ENCODE measurements at regions not wholly inside any gene's neighbourhood (a gene's known extent, or its start where the extent isn't known, plus 50 kb on each side); places are given as distances from the start of the nearest gene placed in this dataset.

- Histone ChIP-seq H3K4me3 (ENCODE audit: low read length in 2 of 2) (no peak overlapping the region), H2BK5ac (ENCODE audit: low read length) (no peak overlapping the region), H2BK12ac (ENCODE audit: low read length) (no peak overlapping the region), H2BK120ac (ENCODE audit: low read depth, low read length) (no peak overlapping the region), H3K9ac (ENCODE audit: low read depth, low read length, poor library complexity) (no peak overlapping the region), H3K23ac (ENCODE audit: low read depth, low read length, poor library complexity) (no peak overlapping the region), H3K4me1 (ENCODE audit: control insufficient read depth in 2 of 2, insufficient read depth in 1 of 2, low read depth in 1 of 2, low read length in 2 of 2) (no peaks in the 10 kb centered on the region), H3K4me2 (ENCODE audit: insufficient read depth, low read length, poor library complexity, severe bottlenecking) (no peak overlapping the region), H3K4ac (ENCODE audit: low read length) (no peak overlapping the region), H2BK15ac (ENCODE audit: low read length) (no peak overlapping the region), H4K91ac (ENCODE audit: low read depth, low read length, poor library complexity) (no peak overlapping the region), H2AK5ac (ENCODE audit: low read depth, low read length) (no peak overlapping the region), H3K18ac (ENCODE audit: low read length) (no peak overlapping the region), H3K27me3 (ENCODE audit: control insufficient read depth in 3 of 3, insufficient read depth in 3 of 3, low read depth in 1 of 3, low read length in 3 of 3) (peaks cover 0 to 1% (median 0%) of the 10 kb centered on the region in 3 experiments), H3K27ac (replicated peaks; ENCODE audit: low read length) (no peak overlapping the region), H3K79me1 (ENCODE audit: low read depth, low read length) (no peaks in the 10 kb centered on the region), H2AFZ (ENCODE audit: low read length) (no peak overlapping the region), H4K8ac (ENCODE audit: low read depth, low read length) (no peak overlapping the region), H3K14ac (ENCODE audit: low read length) (no peak overlapping the region), H3K9me3 (replicated peaks in 1 of 2; ENCODE audit: control insufficient read depth in 2 of 2, insufficient read depth in 1 of 2, low read depth in 1 of 2, low read length in 2 of 2) (no peaks in the 10 kb centered on the region), H3K36me3 (replicated peaks in 1 of 2; ENCODE audit: control insufficient read depth in 2 of 2, insufficient read depth in 2 of 2, low read length in 2 of 2) (no peaks in the 10 kb centered on the region)
- WGBS, 2 donors (ENCODE audit: extremely low coverage in 2 of 2, insufficient read length in 2 of 2, insufficient replicate concordance in 1 of 2) = no CpG with 5 or more reads among the region's 2 CpGs
- DNase-seq (ENCODE audit: low spot score) = no peak
These were observed 433.1 kb downstream of the NPHP4 start for GRCh38 chr1:5559078-5559477.

GRCh38 chr1:5555853-5556252, 436.4 kb downstream of the NPHP4 start:
- no peak overlapping the region for H3K9ac ChIP-seq (ENCODE audit: low read depth, low read length, poor library complexity)
- H2BK15ac ChIP-seq (ENCODE audit: low read length) = no peak overlapping the region
- peaks cover 0 to 2% of the 10 kb centered on the region in 2 donors for H3K9me3 ChIP-seq (replicated peaks in 1 of 2; ENCODE audit: control insufficient read depth in 2 of 2, insufficient read depth in 1 of 2, low read depth in 1 of 2, low read length in 2 of 2)
- H4K91ac ChIP-seq (ENCODE audit: low read depth, low read length, poor library complexity) = no peak overlapping the region
- no peaks in the 10 kb centered on the region for H3K27me3 ChIP-seq (ENCODE audit: control insufficient read depth in 3 of 3, insufficient read depth in 3 of 3, low read depth in 1 of 3, low read length in 3 of 3)
- no CpG with 5 or more reads among the region's 9 CpGs for WGBS, 2 donors (ENCODE audit: extremely low coverage in 2 of 2, insufficient read length in 2 of 2, insufficient replicate concordance in 1 of 2)
- no peak overlapping the region for H3K27ac ChIP-seq (replicated peaks; ENCODE audit: low read length)
- DNase-seq (ENCODE audit: low spot score) = no peak
- no peak overlapping the region for H2AFZ ChIP-seq (ENCODE audit: low read length)
- H3K36me3 ChIP-seq (replicated peaks in 1 of 2; ENCODE audit: control insufficient read depth in 2 of 2, insufficient read depth in 2 of 2, low read length in 2 of 2) = no peaks in the 10 kb centered on the region
- no peaks in the 10 kb centered on the region for H3K4me1 ChIP-seq (ENCODE audit: control insufficient read depth in 2 of 2, insufficient read depth in 1 of 2, low read depth in 1 of 2, low read length in 2 of 2)
- H2BK5ac ChIP-seq (ENCODE audit: low read length) = no peak overlapping the region
- H3K79me1 ChIP-seq (ENCODE audit: low read depth, low read length) = no peaks in the 10 kb centered on the region
- H2BK120ac ChIP-seq (ENCODE audit: low read depth, low read length) = no peak overlapping the region
- H2BK12ac ChIP-seq (ENCODE audit: low read length) = no peak overlapping the region
- no peak overlapping the region for H3K23ac ChIP-seq (ENCODE audit: low read depth, low read length, poor library complexity)
- no peak overlapping the region for H3K4me3 ChIP-seq (ENCODE audit: low read length in 2 of 2)
- H2AK5ac ChIP-seq (ENCODE audit: low read depth, low read length) = no peak overlapping the region
- H4K8ac ChIP-seq (ENCODE audit: low read depth, low read length) = no peak overlapping the region
- no peak overlapping the region for H3K4me2 ChIP-seq (ENCODE audit: insufficient read depth, low read length, poor library complexity, severe bottlenecking)
- no peak overlapping the region for H3K18ac ChIP-seq (ENCODE audit: low read length)
- no peak overlapping the region for H3K4ac ChIP-seq (ENCODE audit: low read length)
- H3K14ac ChIP-seq (ENCODE audit: low read length) = no peak overlapping the region

- Histone ChIP-seq H3K9ac (ENCODE audit: low read depth, low read length, poor library complexity) (no peak overlapping the region), H2AK5ac (ENCODE audit: low read depth, low read length) (no peak overlapping the region), H2BK120ac (ENCODE audit: low read depth, low read length) (no peak overlapping the region), H4K8ac (ENCODE audit: low read depth, low read length) (no peak overlapping the region), H2AFZ (ENCODE audit: low read length) (no peak overlapping the region), H4K91ac (ENCODE audit: low read depth, low read length, poor library complexity) (no peak overlapping the region), H3K18ac (ENCODE audit: low read length) (no peak overlapping the region), H3K79me1 (ENCODE audit: low read depth, low read length) (no peaks in the 10 kb centered on the region), H3K4me1 (ENCODE audit: control insufficient read depth in 2 of 2, insufficient read depth in 1 of 2, low read depth in 1 of 2, low read length in 2 of 2) (no peaks in the 10 kb centered on the region), H3K4ac (ENCODE audit: low read length) (no peak overlapping the region), H3K27ac (replicated peaks; ENCODE audit: low read length) (no peak overlapping the region), H3K14ac (ENCODE audit: low read length) (no peak overlapping the region), H3K4me3 (ENCODE audit: low read length in 2 of 2) (no peak overlapping the region), H3K9me3 (replicated peaks in 1 of 2; ENCODE audit: control insufficient read depth in 2 of 2, insufficient read depth in 1 of 2, low read depth in 1 of 2, low read length in 2 of 2) (peaks cover 0 to 2% of the 10 kb centered on the region in 2 donors), H2BK15ac (ENCODE audit: low read length) (no peak overlapping the region), H3K27me3 (ENCODE audit: control insufficient read depth in 3 of 3, insufficient read depth in 3 of 3, low read depth in 1 of 3, low read length in 3 of 3) (no peaks in the 10 kb centered on the region), H3K36me3 (replicated peaks in 1 of 2; ENCODE audit: control insufficient read depth in 2 of 2, insufficient read depth in 2 of 2, low read length in 2 of 2) (no peaks in the 10 kb centered on the region), H2BK12ac (ENCODE audit: low read length) (no peak overlapping the region), H2BK5ac (ENCODE audit: low read length) (no peak overlapping the region), H3K4me2 (ENCODE audit: insufficient read depth, low read length, poor library complexity, severe bottlenecking) (no peak overlapping the region), H3K23ac (ENCODE audit: low read depth, low read length, poor library complexity) (no peak overlapping the region)
- DNase-seq (ENCODE audit: low spot score) = no peak
- no CpG with 5 or more reads among the region's 5 CpGs for WGBS, 2 donors (ENCODE audit: extremely low coverage in 2 of 2, insufficient read length in 2 of 2, insufficient replicate concordance in 1 of 2)
These were observed 437.4 kb downstream of the NPHP4 start for GRCh38 chr1:5554784-5555183.

- Histone ChIP-seq H3K79me1 (ENCODE audit: low read depth, low read length) (no peaks in the 10 kb centered on the region), H3K23ac (ENCODE audit: low read depth, low read length, poor library complexity) (no peak overlapping the region), H3K4me2 (ENCODE audit: insufficient read depth, low read length, poor library complexity, severe bottlenecking) (no peak overlapping the region), H2AFZ (ENCODE audit: low read length) (no peak overlapping the region), H3K9ac (ENCODE audit: low read depth, low read length, poor library complexity) (no peak overlapping the region), H2BK15ac (ENCODE audit: low read length) (no peak overlapping the region), H2BK12ac (ENCODE audit: low read length) (no peak overlapping the region), H3K36me3 (replicated peaks in 1 of 2; ENCODE audit: control insufficient read depth in 2 of 2, insufficient read depth in 2 of 2, low read length in 2 of 2) (no peaks in the 10 kb centered on the region), H2BK120ac (ENCODE audit: low read depth, low read length) (no peak overlapping the region), H3K4me3 (ENCODE audit: low read length in 2 of 2) (no peak overlapping the region), H3K4ac (ENCODE audit: low read length) (no peak overlapping the region), H2BK5ac (ENCODE audit: low read length) (no peak overlapping the region), H3K27ac (replicated peaks; ENCODE audit: low read length) (no peak overlapping the region), H2AK5ac (ENCODE audit: low read depth, low read length) (peak overlapping the region; percentile 56), H3K9me3 (replicated peaks in 1 of 2; ENCODE audit: control insufficient read depth in 2 of 2, insufficient read depth in 1 of 2, low read depth in 1 of 2, low read length in 2 of 2) (peaks cover 0 to 2% of the 10 kb centered on the region in 2 donors), H4K8ac (ENCODE audit: low read depth, low read length) (no peak overlapping the region), H3K4me1 (ENCODE audit: control insufficient read depth in 2 of 2, insufficient read depth in 1 of 2, low read depth in 1 of 2, low read length in 2 of 2) (no peaks in the 10 kb centered on the region), H4K91ac (ENCODE audit: low read depth, low read length, poor library complexity) (no peak overlapping the region), H3K18ac (ENCODE audit: low read length) (peak overlapping the region; percentile 27), H3K14ac (ENCODE audit: low read length) (no peak overlapping the region), H3K27me3 (ENCODE audit: control insufficient read depth in 3 of 3, insufficient read depth in 3 of 3, low read depth in 1 of 3, low read length in 3 of 3) (no peaks in the 10 kb centered on the region)
- no peak for DNase-seq (ENCODE audit: low spot score)
- no CpG with 5 or more reads among the region's 6 CpGs for WGBS, 2 donors (ENCODE audit: extremely low coverage in 2 of 2, insufficient read length in 2 of 2, insufficient replicate concordance in 1 of 2)
These were observed 438.1 kb downstream of the NPHP4 start for GRCh38 chr1:5554111-5554510.
